HepG2 (cell line): ENCODE measurements at regions not wholly inside any gene's neighbourhood (a gene's known extent, or its start where the extent isn't known, plus 50 kb on each side); places are given as distances from the start of the nearest gene placed in this dataset.
A peak's percentile ranks its signal among the peaks of the same experiment; 100 is the strongest.

Experiments
- ASH2L ChIP-seq: fragments of 300-600, 200-600 bp; sonication (generic); IDR thresholded peaks from 2 replicates; pipeline ENCODE4 v1.7.0; 2017; ENCODE audit warnings: low read depth, mild to moderate bottlenecking, moderate library complexity, mixed read lengths, low read length; ENCODE audit not compliant: insufficient read length
- BHLHE40 ChIP-seq: IDR thresholded peaks from 2 replicates; pipeline ENCODE4 v1.6.1; 2011; ENCODE audit warnings: low read length, improper control_type of control experiment
- CBX1 ChIP-seq: IDR thresholded peaks from one replicate; pipeline ENCODE4 v1.6.1; 2016; ENCODE audit warnings: antibody characterized with exemption, low read depth
- CENPX ChIP-seq: sonication (generic); formaldehyde crosslinking; IDR thresholded peaks from 2 replicates; pipeline ENCODE4 v1.9.0; 2021; ENCODE audit warnings: mild to moderate bottlenecking, missing genetic modification reagents, moderate library complexity
- EHMT2 ChIP-seq: fragments of 200-600 bp; sonication (generic); IDR thresholded peaks from 2 replicates; pipeline ENCODE4 v1.7.0; 2017; ENCODE audit warnings: antibody characterized with exemption, low read depth, low read length, borderline replicate concordance
- GABPB1 ChIP-seq: IDR thresholded peaks from 2 replicates; pipeline ENCODE4 v1.6.1; 2016; ENCODE audit warnings: mild to moderate bottlenecking, missing genetic modification reagents, moderate library complexity, missing compliant biosample characterization
- GMEB2 ChIP-seq: IDR thresholded peaks from 2 replicates; pipeline ENCODE4 v1.6.1; 2016; ENCODE audit warnings: missing biosample characterization, missing genetic modification reagents, low read depth
- HNRNPUL1 ChIP-seq: fragments of 200-400 bp; formaldehyde crosslinking; IDR thresholded peaks from 2 replicates; pipeline ENCODE4 v1.6.1; 2017; ENCODE audit warnings: low read depth, mild to moderate bottlenecking, low read length, moderate library complexity
- IRF1 ChIP-seq: sonication (generic); formaldehyde crosslinking; IDR thresholded peaks from 2 replicates; pipeline ENCODE4 v1.4.0; 2020; ENCODE audit warnings: low read depth, mild to moderate bottlenecking, missing genetic modification reagents
- JARID2 ChIP-seq: sonication (generic); formaldehyde crosslinking; IDR thresholded peaks from 2 replicates; pipeline ENCODE4 v1.8.1; 2023; ENCODE audit warnings: missing genetic modification reagents, inconsistent platforms; ENCODE audit not compliant: insufficient replicate concordance
- KLF16 ChIP-seq, 2 experiments: sonication (generic) in 1 of 2; formaldehyde crosslinking in 1 of 2; IDR thresholded peaks; 2 replicates each; pipeline versions ENCODE4 v1.6.1 to v1.8.0; 2016 to 2023; ENCODE audit warnings: missing genetic modification reagents in 2 of 2, missing compliant biosample characterization in 1 of 2
- MEF2D ChIP-seq: sonication (generic); formaldehyde crosslinking; IDR thresholded peaks from 2 replicates; pipeline ENCODE4 v1.5.1; 2020; ENCODE audit warnings: mild to moderate bottlenecking, missing genetic modification reagents
- MEIS1 ChIP-seq: sonication (generic); formaldehyde crosslinking; IDR thresholded peaks from 2 replicates; pipeline ENCODE4 v1.9.0; 2021; ENCODE audit warnings: mild to moderate bottlenecking, missing genetic modification reagents, moderate library complexity, borderline replicate concordance
- MTF2 ChIP-seq: sonication (generic); formaldehyde crosslinking; IDR thresholded peaks from 2 replicates; pipeline ENCODE4 v1.5.0; 2020; ENCODE audit warnings: missing genetic modification reagents, borderline replicate concordance
- NCOR1 ChIP-seq: fragments of 200-600 bp; sonication (generic); IDR thresholded peaks from 2 replicates; pipeline ENCODE4 v1.7.0; 2017; ENCODE audit warnings: antibody characterized with exemption, low read length, borderline replicate concordance
- POGK ChIP-seq: sonication (generic); formaldehyde crosslinking; conservative IDR thresholded peaks from 2 replicates; pipeline ENCODE4 v1.8.0; 2022; ENCODE audit warnings: mild to moderate bottlenecking, moderate library complexity, missing genetic modification reagents
- RARA ChIP-seq: IDR thresholded peaks from 2 replicates; pipeline ENCODE4 v1.6.1; 2016; ENCODE audit warnings: missing genetic modification reagents, missing compliant biosample characterization
- RELA ChIP-seq: sonication (generic); formaldehyde crosslinking; IDR thresholded peaks from 2 replicates; pipeline ENCODE4 v1.4.0; 2020; ENCODE audit warnings: missing genetic modification reagents
- SP4 ChIP-seq: sonication (generic); formaldehyde crosslinking; IDR thresholded peaks from 2 replicates; pipeline ENCODE4 v1.8.1; 2023; ENCODE audit warnings: mild to moderate bottlenecking, missing genetic modification reagents
- TOPORS ChIP-seq: sonication (generic); formaldehyde crosslinking; IDR thresholded peaks from 2 replicates; pipeline ENCODE4 v1.8.0; 2023; ENCODE audit warnings: mild to moderate bottlenecking, missing genetic modification reagents
- ZC3H4 ChIP-seq: sonication (generic); formaldehyde crosslinking; IDR thresholded peaks from 2 replicates; pipeline ENCODE4 v1.4.0; 2020; ENCODE audit warnings: missing genetic modification reagents, borderline replicate concordance
- ZFYVE20 ChIP-seq: sonication (generic); formaldehyde crosslinking; IDR thresholded peaks from 2 replicates; pipeline ENCODE4 v1.8.0; 2023; ENCODE audit warnings: low read depth, mild to moderate bottlenecking, moderate library complexity, missing genetic modification reagents, borderline replicate concordance
- ZMAT5 ChIP-seq: sonication (generic); formaldehyde crosslinking; IDR thresholded peaks from 2 replicates; pipeline ENCODE4 v1.5.0; 2020; ENCODE audit warnings: mild to moderate bottlenecking, low read depth, missing genetic modification reagents, borderline replicate concordance
- ZNF124 ChIP-seq: sonication (generic); formaldehyde crosslinking; IDR thresholded peaks from 2 replicates; pipeline ENCODE4 v1.4.0; 2020; ENCODE audit warnings: missing genetic modification reagents
- ZNF367 ChIP-seq: sonication (generic); formaldehyde crosslinking; IDR thresholded peaks from 2 replicates; pipeline ENCODE4 v1.4.0; 2020; ENCODE audit warnings: missing genetic modification reagents, borderline replicate concordance
- ZNF878 ChIP-seq: sonication (generic); formaldehyde crosslinking; IDR thresholded peaks from 2 replicates; pipeline ENCODE4 v1.8.1; 2023; ENCODE audit warnings: mild to moderate bottlenecking, missing genetic modification reagents, moderate library complexity

- TF ChIP-seq GMEB2 (no peak), NCOR1 (peak; percentile 70; the same call in 1 of the 2 replicates), MEIS1 (CRISPR knock-in tag) (0 out of 2 replicates have a peak, but pooled peaks have one; percentile 7), POGK (CRISPR knock-in tag) (0 out of 2 replicates have a peak, but pooled peaks have one; percentile 34), ZNF124 (CRISPR knock-in tag) (no peak), ZMAT5 (CRISPR knock-in tag) (no peak), ZNF367 (CRISPR knock-in tag) (no peak), SP4 (CRISPR knock-in tag) (no peak), ZC3H4 (CRISPR knock-in tag) (no peak), BHLHE40 (peak; percentile 53; the same call in 1 of the 2 replicates), CENPX (CRISPR knock-in tag) (no peak), TOPORS (no peak), CBX1 (no peak), MTF2 (CRISPR knock-in tag) (no peak), IRF1 (CRISPR knock-in tag) (no peak), JARID2 (CRISPR knock-in tag) (no peak), RARA (CRISPR knock-in tag) (peak; percentile 94), ZNF878 (CRISPR knock-in tag) (no peak), EHMT2 (peak; percentile 68; the same call in 1 of the 2 replicates), ZFYVE20 (CRISPR knock-in tag) (no peak), GABPB1 (CRISPR knock-in tag) (peak; percentile 17; the same call in 1 of the 2 replicates), ASH2L (peak; percentile 81), KLF16 (CRISPR knock-in tag; IDR thresholded peaks at IDR 0.05) (peak in 1 of 2 experiments; percentile 38; a peak in 1 of 4 replicates), RELA (CRISPR knock-in tag) (no peak), HNRNPUL1 (no peak), MEF2D (CRISPR knock-in tag) (peak; percentile 49; the same call in 1 of the 2 replicates)
Observed at GRCh38 chr2:111617299-111618225, 266.4 kb downstream of the ANAPC1 start (continued).
